Left ventricle myocardium inferior (tissue), 1 donor: ENCODE measurements at regions not wholly inside any gene's neighbourhood (a gene's known extent, or its start where the extent isn't known, plus 50 kb on each side); places are given as distances from the start of the nearest gene placed in this dataset.

ENCODE experiments used
- DNase-seq: peaks from one replicate; pipeline ENCODE4 v3.0.0-alpha.2; 2020
- H3K27ac ChIP-seq: fragments of 200-600 bp; replicated peaks from 2 replicates; pipeline ENCODE4 v1.8.0; 2021
- H3K27me3 ChIP-seq: fragments of 200-600 bp; 2 replicates; pipeline ENCODE4 v1.8.0; 2021; ENCODE audit warnings: low read depth
- H3K36me3 ChIP-seq: fragments of 200-600 bp; 2 replicates; pipeline ENCODE4 v1.8.0; 2021
- H3K4me1 ChIP-seq: fragments of 200-600 bp; 2 replicates; pipeline ENCODE4 v1.8.0; 2021
- H3K4me3 ChIP-seq: fragments of 200-600 bp; 2 replicates; pipeline ENCODE4 v1.8.0; 2021; ENCODE audit warnings: mild to moderate bottlenecking, moderate library complexity
- H3K9me3 ChIP-seq: fragments of 200-600 bp; replicated peaks from 2 replicates; pipeline ENCODE4 v1.8.0; 2021
- intact Hi-C: fragments of 100-400 bp; cut with micrococcal nuclease; formaldehyde crosslinking; loops from one replicate; pipeline ENCODE4 v1.11.0; 2022
- TF ChIP-seq, protein P1 (sequence below): fragments of 200-600 bp; IDR thresholded peaks from 2 replicates; pipeline ENCODE4 v1.8.0; 2021; ENCODE audit warnings: antibody characterized with exemption, mild to moderate bottlenecking, borderline replicate concordance
- donor health status: DM: no; HTN: yes; CAD: no; lungs with severe emphysema.

DNA sequence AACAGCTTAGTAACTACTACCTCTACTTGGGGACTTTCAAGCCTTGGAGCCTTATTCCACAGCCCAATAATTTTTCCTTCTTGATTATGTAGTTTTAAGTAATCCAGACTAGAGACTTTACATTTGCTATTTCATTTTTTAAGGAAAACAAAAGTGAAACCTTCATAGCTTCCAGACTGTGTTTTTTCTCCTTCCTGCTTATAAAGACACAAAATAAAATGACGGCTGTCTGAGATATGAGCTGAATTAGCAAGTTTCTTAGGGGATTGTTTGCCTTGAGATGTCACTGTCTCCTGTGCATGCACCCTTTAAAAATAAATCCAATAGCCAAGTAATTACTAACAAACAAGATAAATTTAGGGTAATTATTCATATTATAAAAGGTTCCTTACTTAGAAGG, 78.8 kb upstream of the PACRGL start:
- Histone ChIP-seq H3K36me3 (no peaks in the 10 kb centered on the region), H3K9me3 (no peaks in the 10 kb centered on the region), H3K27me3 (no peaks in the 10 kb centered on the region), H3K4me3 (no peak overlapping the region), H3K4me1 (no peaks in the 10 kb centered on the region), H3K27ac (no peak overlapping the region)
- TF ChIP-seq, protein P1, sequence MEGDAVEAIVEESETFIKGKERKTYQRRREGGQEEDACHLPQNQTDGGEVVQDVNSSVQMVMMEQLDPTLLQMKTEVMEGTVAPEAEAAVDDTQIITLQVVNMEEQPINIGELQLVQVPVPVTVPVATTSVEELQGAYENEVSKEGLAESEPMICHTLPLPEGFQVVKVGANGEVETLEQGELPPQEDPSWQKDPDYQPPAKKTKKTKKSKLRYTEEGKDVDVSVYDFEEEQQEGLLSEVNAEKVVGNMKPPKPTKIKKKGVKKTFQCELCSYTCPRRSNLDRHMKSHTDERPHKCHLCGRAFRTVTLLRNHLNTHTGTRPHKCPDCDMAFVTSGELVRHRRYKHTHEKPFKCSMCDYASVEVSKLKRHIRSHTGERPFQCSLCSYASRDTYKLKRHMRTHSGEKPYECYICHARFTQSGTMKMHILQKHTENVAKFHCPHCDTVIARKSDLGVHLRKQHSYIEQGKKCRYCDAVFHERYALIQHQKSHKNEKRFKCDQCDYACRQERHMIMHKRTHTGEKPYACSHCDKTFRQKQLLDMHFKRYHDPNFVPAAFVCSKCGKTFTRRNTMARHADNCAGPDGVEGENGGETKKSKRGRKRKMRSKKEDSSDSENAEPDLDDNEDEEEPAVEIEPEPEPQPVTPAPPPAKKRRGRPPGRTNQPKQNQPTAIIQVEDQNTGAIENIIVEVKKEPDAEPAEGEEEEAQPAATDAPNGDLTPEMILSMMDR, result no peak
- DNase-seq, result no peak
- intact Hi-C loops, result no loop called here

DNA sequence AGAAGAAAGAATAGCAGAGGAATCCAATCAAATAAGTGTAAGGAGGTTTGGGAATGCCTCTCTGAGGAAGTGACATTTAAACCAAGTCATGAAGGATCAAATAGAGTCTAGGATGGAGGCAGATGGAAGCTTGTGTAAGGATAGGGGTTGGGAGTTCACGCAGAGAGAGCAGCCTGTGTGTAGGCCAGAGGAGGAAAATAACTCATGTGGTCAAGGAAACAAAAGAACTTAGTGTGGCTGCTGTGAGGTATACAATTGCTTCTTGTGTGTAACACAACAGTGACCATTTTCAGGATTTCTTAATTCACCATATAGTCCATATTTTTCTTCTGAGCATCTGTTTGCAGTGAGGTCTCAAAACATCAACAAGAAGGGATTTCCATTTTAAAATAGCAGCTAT, 77.6 kb upstream of the PACRGL start:
- H3K27me3 ChIP-seq, result no peaks in the 10 kb centered on the region
- H3K4me1 ChIP-seq, result no peaks in the 10 kb centered on the region
- TF ChIP-seq, protein P1, result no peak
- no peak overlapping the region for H3K27ac ChIP-seq
- no peak for DNase-seq
- intact Hi-C loops, result no loop called here
- no peaks in the 10 kb centered on the region for H3K36me3 ChIP-seq
- no peaks in the 10 kb centered on the region for H3K9me3 ChIP-seq
- no peak overlapping the region for H3K4me3 ChIP-seq

DNA sequence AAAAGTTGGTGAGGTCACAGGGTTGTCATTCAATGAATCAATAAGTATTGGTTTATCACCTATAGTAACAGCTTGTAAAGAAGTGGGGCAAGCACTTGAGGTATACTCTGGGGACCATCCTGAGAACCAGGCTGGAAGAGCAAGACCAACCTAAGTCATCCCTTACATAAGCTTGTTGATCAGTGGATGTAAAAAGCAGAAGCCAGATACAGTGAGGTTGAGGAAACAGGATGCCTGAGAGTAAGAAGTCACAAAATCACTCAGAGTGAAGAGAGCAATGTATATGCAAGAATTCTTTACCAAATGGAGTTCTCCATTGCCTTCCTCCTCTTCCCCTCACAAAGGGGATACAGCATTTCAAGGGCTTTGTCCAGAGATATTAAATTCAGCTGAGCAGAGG, 76.3 kb upstream of the PACRGL start:
- Histone ChIP-seq H3K4me3 (no peak overlapping the region), H3K27ac (no peak overlapping the region), H3K36me3 (no peaks in the 10 kb centered on the region), H3K4me1 (no peaks in the 10 kb centered on the region), H3K27me3 (no peaks in the 10 kb centered on the region), H3K9me3 (peaks cover 3% of the 10 kb centered on the region)
- no peak for DNase-seq
- TF ChIP-seq, protein P1, result no peak
- intact Hi-C loops, result no loop called here

DNA sequence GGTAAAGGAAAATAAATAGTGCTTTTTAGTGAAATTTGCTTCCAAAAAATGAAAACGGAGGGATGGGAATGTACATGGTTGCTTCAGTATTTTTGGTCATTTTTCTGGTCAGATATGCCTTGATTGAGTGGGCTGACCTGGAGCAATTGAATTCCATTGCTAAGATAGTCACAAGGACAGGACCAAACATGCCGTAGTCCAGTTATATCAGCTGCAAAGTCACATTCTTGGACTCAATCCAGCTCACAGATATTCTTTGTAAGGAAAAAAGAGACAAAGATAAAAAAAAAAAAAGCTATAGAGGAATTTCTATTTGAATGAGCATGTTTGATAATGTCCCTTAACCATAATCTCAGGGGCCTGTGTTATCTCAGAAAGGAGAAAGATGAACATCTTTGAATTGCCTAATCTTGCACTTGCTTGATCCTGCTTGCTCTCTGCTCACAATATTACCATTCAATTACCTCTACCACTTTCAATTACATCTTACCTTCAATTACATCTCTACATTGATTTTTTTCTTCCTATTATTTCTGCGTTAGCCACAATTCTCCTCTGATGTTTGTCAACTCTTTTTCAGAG, 75.4 kb upstream of the PACRGL start:
- Histone ChIP-seq H3K4me3 (no peak overlapping the region), H3K27me3 (no peaks in the 10 kb centered on the region), H3K36me3 (no peaks in the 10 kb centered on the region), H3K4me1 (no peaks in the 10 kb centered on the region), H3K9me3 (peaks cover 3% of the 10 kb centered on the region), H3K27ac (no peak overlapping the region)
- intact Hi-C loops, result no loop called here
- DNase-seq, result no peak
- TF ChIP-seq, protein P1, result no peak

DNA sequence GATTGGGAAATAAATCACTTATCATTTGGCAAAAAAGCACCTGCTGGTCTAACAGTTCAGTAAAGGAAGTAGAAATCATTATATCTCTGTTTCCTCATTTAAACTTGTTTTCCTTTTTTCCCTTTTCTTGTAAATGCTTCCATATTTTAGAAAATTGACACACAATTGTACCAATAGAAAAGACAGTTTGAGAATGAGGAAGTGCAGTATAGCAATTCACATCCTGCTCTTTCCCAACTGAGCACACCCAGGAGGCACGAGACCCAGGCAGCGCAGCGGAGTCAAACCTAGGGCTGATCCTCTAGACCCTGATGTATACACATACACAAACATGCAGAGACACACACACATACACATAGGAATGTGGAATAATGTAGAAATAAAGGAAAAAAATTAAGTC, 74.8 kb upstream of the PACRGL start:
- intact Hi-C loops, result no loop called here
- H3K27me3 ChIP-seq, result no peaks in the 10 kb centered on the region
- no peaks in the 10 kb centered on the region for H3K4me1 ChIP-seq
- no peaks in the 10 kb centered on the region for H3K36me3 ChIP-seq
- peaks cover 3% of the 10 kb centered on the region for H3K9me3 ChIP-seq
- no peak overlapping the region for H3K27ac ChIP-seq
- H3K4me3 ChIP-seq, result no peak overlapping the region
- TF ChIP-seq, protein P1, result no peak
- DNase-seq, result no peak
